ENCODE measurements at regions not wholly inside any gene's neighbourhood (a gene's known extent, or its start where the extent isn't known, plus 50 kb on each side); places are given as distances from the start of the nearest gene placed in this dataset.

GRCh38 chr17:71257096-71257495 is 863.7 kb upstream of the SOX9 start:
- Mint-ChIP-seq H3K4me1 (ENCODE audit: low read depth) (no peaks in the 10 kb centered on the region), H3K36me3 (ENCODE audit: low read depth) (no peaks in the 10 kb centered on the region), H3K27ac (no peak overlapping the region), H3K9me3 (peaks cover 5% of the 10 kb centered on the region), H3K27me3 (no peaks in the 10 kb centered on the region), H3K4me3 (no peak overlapping the region)
- DNase-seq, result no peak
- POLR2A ChIA-PET, result no interaction called here
- ATAC-seq, result no peak
- CTCF ChIA-PET, result no interaction called here
- TF ChIP-seq, protein P1, sequence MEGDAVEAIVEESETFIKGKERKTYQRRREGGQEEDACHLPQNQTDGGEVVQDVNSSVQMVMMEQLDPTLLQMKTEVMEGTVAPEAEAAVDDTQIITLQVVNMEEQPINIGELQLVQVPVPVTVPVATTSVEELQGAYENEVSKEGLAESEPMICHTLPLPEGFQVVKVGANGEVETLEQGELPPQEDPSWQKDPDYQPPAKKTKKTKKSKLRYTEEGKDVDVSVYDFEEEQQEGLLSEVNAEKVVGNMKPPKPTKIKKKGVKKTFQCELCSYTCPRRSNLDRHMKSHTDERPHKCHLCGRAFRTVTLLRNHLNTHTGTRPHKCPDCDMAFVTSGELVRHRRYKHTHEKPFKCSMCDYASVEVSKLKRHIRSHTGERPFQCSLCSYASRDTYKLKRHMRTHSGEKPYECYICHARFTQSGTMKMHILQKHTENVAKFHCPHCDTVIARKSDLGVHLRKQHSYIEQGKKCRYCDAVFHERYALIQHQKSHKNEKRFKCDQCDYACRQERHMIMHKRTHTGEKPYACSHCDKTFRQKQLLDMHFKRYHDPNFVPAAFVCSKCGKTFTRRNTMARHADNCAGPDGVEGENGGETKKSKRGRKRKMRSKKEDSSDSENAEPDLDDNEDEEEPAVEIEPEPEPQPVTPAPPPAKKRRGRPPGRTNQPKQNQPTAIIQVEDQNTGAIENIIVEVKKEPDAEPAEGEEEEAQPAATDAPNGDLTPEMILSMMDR (IDR thresholded peaks at IDR 0.05), result no peak
- intact Hi-C loops (cut with micrococcal nuclease), result no loop called here

GRCh38 chr17:71260366-71260940 is 860.4 kb upstream of the SOX9 start:
- intact Hi-C loops (cut with micrococcal nuclease), result no loop called here
- TF ChIP-seq, protein P1 (IDR thresholded peaks at IDR 0.05), result no peak
- no peak for DNase-seq
- ATAC-seq, result no peak
- no peaks in the 10 kb centered on the region for H3K4me1 Mint-ChIP-seq (ENCODE audit: low read depth)
- peaks cover 10% of the 10 kb centered on the region for H3K9me3 Mint-ChIP-seq
- ChIA-PET POLR2A (no interaction called here), CTCF (no interaction called here)
- no peaks in the 10 kb centered on the region for H3K27me3 Mint-ChIP-seq
- no peaks in the 10 kb centered on the region for H3K36me3 Mint-ChIP-seq (ENCODE audit: low read depth)
- no peak overlapping the region for H3K4me3 Mint-ChIP-seq
- H3K27ac Mint-ChIP-seq, result no peak overlapping the region

DNA sequence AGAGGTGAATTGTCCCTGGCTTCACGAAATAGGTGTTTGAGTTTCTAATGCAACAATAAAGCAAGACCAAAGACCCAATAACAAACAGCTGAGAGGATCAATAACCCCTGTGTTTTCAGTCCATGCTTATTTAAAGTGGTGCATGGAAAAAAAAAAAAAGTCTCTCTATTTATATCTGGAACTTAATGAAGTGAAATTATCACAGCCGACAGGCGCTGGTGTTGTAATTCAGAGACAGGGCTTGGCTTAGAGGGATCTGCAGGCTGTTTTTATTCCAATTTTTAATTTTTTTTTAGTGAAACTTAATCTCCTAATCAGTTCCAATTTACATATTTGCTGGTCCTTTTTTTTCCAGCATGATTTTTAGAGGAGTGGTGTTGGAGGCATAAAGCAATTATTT is 858.2 kb upstream of the SOX9 start:
- Mint-ChIP-seq H3K4me3 (no peak overlapping the region), H3K4me1 (ENCODE audit: low read depth) (no peaks in the 10 kb centered on the region), H3K27ac (no peak overlapping the region), H3K9me3 (peaks cover 17% of the 10 kb centered on the region), H3K36me3 (ENCODE audit: low read depth) (no peaks in the 10 kb centered on the region), H3K27me3 (no peaks in the 10 kb centered on the region)
- ChIA-PET CTCF (interaction anchor here (0.7 kb wide), 1 partner anchor 601 kb away, joined by 3 read pairs; no protein-coding TSS in a partner anchor), POLR2A (no interaction called here)
- intact Hi-C loops (cut with micrococcal nuclease), result no loop called here
- TF ChIP-seq, protein P1 (IDR thresholded peaks at IDR 0.05), result no peak
- DNase-seq (no peak), ATAC-seq (no peak)

DNA sequence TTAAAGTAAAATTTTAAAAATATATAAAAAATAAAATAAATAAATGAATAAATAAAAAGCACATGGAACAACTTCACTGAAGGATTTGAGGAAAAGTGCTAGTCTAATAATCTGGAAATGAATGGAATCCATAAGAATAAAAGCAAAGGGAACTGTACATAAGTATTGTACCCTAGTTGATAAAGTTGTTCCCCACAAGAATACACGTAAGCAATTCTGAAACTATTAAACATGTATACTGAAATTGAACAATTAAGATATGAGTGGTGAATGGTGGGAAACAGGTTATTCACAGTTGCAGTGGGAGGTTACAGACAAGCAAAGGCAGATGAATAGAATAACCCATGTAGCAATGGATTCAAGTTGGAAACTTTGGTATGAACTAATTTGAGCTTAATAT is 853.2 kb upstream of the SOX9 start:
- Mint-ChIP-seq H3K27ac (no peak overlapping the region), H3K4me1 (ENCODE audit: low read depth) (no peaks in the 10 kb centered on the region), H3K9me3 (peaks cover 25% of the 10 kb centered on the region), H3K4me3 (no peak overlapping the region), H3K36me3 (ENCODE audit: low read depth) (no peaks in the 10 kb centered on the region), H3K27me3 (no peaks in the 10 kb centered on the region)
- POLR2A ChIA-PET, result no interaction called here
- intact Hi-C loops (cut with micrococcal nuclease), result no loop called here
- TF ChIP-seq, protein P1 (IDR thresholded peaks at IDR 0.05), result no peak
- CTCF ChIA-PET, result no interaction called here
- DNase-seq (no peak), ATAC-seq (no peak)

- H3K9me3 Mint-ChIP-seq, result peaks cover 22% of the 10 kb centered on the region
- H3K4me3 Mint-ChIP-seq, result no peak overlapping the region
- no peak overlapping the region for H3K27ac Mint-ChIP-seq
- CTCF ChIA-PET, result no interaction called here
- ATAC-seq (no peak), DNase-seq (no peak)
- TF ChIP-seq, protein P1 (IDR thresholded peaks at IDR 0.05), result no peak
- no peaks in the 10 kb centered on the region for H3K4me1 Mint-ChIP-seq (ENCODE audit: low read depth)
- intact Hi-C loops (cut with micrococcal nuclease), result no loop called here
- H3K36me3 Mint-ChIP-seq (ENCODE audit: low read depth), result no peaks in the 10 kb centered on the region
- H3K27me3 Mint-ChIP-seq, result no peaks in the 10 kb centered on the region
- POLR2A ChIA-PET, result no interaction called here
These were observed 851.6 kb upstream of the SOX9 start for GRCh38 chr17:71269201-71269600.

Measured in activated CD8-positive, alpha-beta T cell treated with anti-CD3 and anti-CD28 coated beads for 36 hours (primary cell).